ENCODE measurements at regions not wholly inside any gene's neighbourhood (a gene's known extent, or its start where the extent isn't known, plus 50 kb on each side); places are given as distances from the start of the nearest gene placed in this dataset.

- no peak for DNase-seq (ENCODE audit: low spot score)
- no peak for ATAC-seq (ENCODE audit: low FRiP score)
- no peak for TF ChIP-seq CTCF (IDR thresholded peaks at IDR 0.05)
Observed at GRCh38 chr1:208691012-208691411, 446.8 kb upstream of the PLXNA2 start.

GRCh38 chr1:208709981-208710380 is 465.8 kb upstream of the PLXNA2 start:
- DNase-seq (ENCODE audit: low spot score), result no peak
- no peak for ATAC-seq (ENCODE audit: low FRiP score)
- no peak for TF ChIP-seq CTCF (IDR thresholded peaks at IDR 0.05)

GRCh38 chr1:208714323-208714722 is 470.1 kb upstream of the PLXNA2 start:
- ATAC-seq (ENCODE audit: low FRiP score), result no peak
- DNase-seq (ENCODE audit: low spot score), result no peak
- TF ChIP-seq CTCF (IDR thresholded peaks at IDR 0.05), result no peak

- no peak for TF ChIP-seq CTCF (IDR thresholded peaks at IDR 0.05)
- ATAC-seq (ENCODE audit: low FRiP score), result no peak
- no peak for DNase-seq (ENCODE audit: low spot score)
Observed at GRCh38 chr1:208717525-208717924, 473.3 kb upstream of the PLXNA2 start.

- ATAC-seq (ENCODE audit: low FRiP score) (no peak), DNase-seq (ENCODE audit: low spot score) (no peak)
- no peak for TF ChIP-seq CTCF (IDR thresholded peaks at IDR 0.05)
Observed at GRCh38 chr1:208722592-208722991, 478.4 kb upstream of the PLXNA2 start.

- ATAC-seq (ENCODE audit: low FRiP score) (no peak), DNase-seq (ENCODE audit: low spot score) (no peak)
- no peak for TF ChIP-seq CTCF (IDR thresholded peaks at IDR 0.05)
Observed at GRCh38 chr1:208724079-208724478, 479.9 kb upstream of the PLXNA2 start.

- DNase-seq (ENCODE audit: low spot score) (no peak), ATAC-seq (ENCODE audit: low FRiP score) (no peak)
- no peak for TF ChIP-seq CTCF (IDR thresholded peaks at IDR 0.05)
Observed at GRCh38 chr1:208728815-208729214, 484.6 kb upstream of the PLXNA2 start.
